ENCODE measurements at regions not wholly inside any gene's neighbourhood (a gene's known extent, or its start where the extent isn't known, plus 50 kb on each side); places are given as distances from the start of the nearest gene placed in this dataset.
"Not testable (repeated sequence)": the region's sequence is repeated elsewhere in the genome, so short reads cannot be mapped to it uniquely, and the experiment has no call there.

- no peak for DNase-seq (ENCODE audit: low spot score)
These were observed 95.9 kb upstream of the SMARCA2 start for GRCh38 chr9:1919229-1919628.

GRCh38 chr9:1920386-1920785, 94.8 kb upstream of the SMARCA2 start:
- no peak for DNase-seq (ENCODE audit: low spot score)

- no peak for DNase-seq (ENCODE audit: low spot score)
These were observed 93.1 kb upstream of the SMARCA2 start for GRCh38 chr9:1922026-1922425.

DNA sequence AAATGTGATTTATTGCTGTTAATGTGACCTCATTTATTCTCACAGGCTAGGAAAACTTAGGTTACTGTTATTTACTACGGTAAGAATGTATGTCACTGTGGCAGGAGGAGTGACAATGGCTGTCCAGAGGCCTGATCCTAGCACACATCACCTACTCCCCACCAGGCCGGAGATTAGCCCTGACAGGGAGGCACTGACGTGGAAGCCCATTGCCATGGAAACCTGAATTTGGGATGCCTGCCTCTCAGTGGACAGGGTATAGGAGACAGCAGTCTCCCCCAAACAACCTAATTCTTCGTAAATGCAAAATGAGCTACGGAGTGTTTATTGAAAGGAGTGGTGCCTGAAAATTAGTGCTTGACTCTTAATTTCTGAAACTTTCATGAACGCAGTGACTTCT, 87.6 kb upstream of the SMARCA2 start:
- DNase-seq (ENCODE audit: low spot score): no peak

DNA sequence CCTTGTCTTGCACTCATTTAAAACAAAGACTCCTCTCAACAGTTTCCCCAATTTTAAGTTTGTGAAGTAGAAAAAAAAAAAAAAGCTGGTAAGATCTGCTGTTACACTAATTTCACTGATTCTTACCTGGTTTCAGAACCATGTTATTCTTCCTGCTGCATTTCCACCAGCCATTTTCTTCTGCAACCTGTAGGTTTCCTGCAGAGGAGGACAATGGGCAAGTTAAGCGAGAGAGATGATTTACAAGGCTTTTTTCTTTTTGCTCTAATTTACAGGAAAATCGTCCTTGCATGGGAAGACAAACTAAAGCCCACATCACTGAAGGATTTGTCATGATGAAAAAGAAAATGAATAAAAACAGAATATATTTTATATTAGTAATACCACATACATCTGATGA, 86.0 kb upstream of the SMARCA2 start:
- no peak for DNase-seq (ENCODE audit: low spot score)

DNA sequence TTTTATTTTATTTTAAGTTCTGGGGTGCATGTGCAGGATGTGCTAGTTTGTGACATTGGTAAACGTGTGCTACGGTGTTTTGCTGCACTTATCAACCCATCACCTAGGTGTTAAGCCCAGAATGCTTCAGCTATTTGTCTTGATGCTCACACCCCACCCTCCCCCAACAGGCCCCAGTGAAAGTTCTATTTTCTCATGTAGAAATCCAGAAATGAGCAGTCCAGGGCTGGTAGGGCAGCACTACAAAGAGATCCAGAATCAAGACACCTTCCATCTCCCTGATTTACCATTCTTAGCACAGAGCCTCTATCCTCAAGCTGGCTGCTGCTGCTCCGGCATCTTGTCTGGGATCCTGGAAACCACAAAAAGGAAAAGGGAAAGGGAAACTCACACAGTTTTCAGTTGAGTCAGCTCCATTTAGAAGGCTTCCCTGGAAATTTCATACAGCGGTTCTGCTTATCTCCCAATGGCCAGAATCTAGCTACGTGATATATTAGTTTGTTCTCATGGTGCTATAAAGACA, 85.4 kb upstream of the SMARCA2 start:
- no peak for DNase-seq (ENCODE audit: low spot score)

DNA sequence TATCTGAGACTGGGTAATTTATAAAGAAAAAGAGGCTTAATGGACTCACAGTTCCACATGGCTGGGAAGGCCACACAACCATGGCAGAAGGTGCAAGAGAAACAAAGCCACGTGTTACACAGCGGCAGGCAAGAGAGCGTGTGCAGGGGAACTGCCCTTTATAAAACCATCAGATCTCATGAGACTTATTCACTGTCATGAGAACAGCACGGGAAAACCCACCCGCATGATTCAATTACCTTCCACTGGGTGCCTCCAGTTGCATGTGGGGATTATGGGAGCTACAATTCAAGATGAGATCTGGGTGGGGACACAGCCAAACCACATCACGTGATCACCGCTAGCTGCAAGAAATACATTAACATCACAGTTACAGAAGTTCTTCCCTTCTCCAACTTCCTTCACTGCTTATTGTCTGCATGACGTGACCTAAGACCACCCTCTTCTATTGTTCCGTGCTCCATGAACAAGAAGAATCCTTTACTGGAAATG, 84.9 kb upstream of the SMARCA2 start:
- DNase-seq (ENCODE audit: low spot score): not testable (repeated sequence)

- DNase-seq (ENCODE audit: low spot score): no peak
These were observed 77.0 kb upstream of the SMARCA2 start for GRCh38 chr9:1938135-1938534.

DNA sequence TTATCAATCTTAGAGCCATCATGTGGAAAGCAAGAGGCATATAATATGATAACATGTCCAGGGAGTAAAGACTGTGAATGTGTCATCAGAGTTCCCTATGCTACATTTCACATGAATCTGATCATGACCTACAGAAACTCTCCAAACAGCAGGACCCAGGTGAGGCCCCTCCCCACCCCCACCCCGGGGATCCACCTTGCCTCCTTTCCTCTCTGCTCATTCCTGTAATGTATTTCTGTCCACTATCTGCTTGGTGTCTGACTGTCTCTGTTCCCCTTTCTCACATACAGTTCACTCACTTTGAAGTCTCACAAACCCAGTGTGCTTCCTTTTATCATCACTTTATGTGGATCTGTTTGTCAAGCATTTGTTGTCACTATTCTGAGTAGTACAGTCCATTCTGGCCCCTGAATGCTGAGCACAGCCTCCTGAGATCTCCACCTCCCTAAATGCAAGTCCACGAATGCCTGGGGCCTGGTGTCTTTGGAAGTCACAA, 76.4 kb upstream of the SMARCA2 start:
- no peak for DNase-seq (ENCODE audit: low spot score)

GRCh38 chr9:1939466-1939865, 75.7 kb upstream of the SMARCA2 start:
- peak; percentile 10 for DNase-seq (ENCODE audit: low spot score)

DNA sequence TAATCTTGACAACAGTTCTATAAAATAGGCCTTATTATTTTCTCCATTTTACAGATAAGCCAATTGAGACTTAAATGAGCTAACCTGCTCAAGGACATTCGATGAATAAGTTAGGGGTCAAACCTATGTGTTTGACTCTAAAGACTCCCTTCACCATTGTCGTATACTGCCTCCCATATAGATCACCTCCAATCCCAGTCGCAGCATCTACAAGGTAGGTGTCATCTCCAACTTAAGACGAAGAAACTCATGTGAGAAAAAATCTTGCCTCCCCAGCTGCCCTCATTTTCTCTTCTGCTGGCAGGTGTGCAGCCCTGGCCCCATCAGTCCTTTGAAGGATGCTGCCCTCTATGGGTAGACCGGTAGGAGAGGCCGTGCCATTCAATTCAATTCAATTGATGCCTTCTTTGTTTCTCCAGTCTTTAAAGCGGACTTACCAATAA, 75.2 kb upstream of the SMARCA2 start:
- DNase-seq (ENCODE audit: low spot score): peak; percentile 59

DNA sequence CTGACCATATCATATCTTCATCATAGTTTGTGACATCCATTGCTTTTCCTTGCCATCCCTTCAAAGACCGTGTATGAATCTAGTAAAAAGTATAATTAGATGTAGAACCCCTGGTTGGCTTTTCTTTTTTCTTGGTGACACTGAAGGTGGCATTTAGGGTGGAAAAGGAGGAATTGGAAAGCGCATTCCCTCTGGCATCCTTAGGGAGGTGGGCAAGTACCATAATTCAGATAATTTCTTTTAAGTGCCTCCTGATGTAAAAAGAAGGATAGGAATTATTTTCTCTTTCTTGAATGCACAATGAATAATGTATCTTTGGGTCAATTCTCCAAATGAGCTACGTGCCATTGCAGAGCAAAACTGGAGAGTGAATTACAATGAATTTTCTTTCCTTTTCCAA, 73.2 kb upstream of the SMARCA2 start:
- no peak for DNase-seq (ENCODE audit: low spot score)

- no peak for DNase-seq (ENCODE audit: low spot score)
These were observed 68.4 kb upstream of the SMARCA2 start for GRCh38 chr9:1946526-1947283.

- no peak for DNase-seq (ENCODE audit: low spot score)
These were observed 67.7 kb upstream of the SMARCA2 start for GRCh38 chr9:1947438-1947837.

DNA sequence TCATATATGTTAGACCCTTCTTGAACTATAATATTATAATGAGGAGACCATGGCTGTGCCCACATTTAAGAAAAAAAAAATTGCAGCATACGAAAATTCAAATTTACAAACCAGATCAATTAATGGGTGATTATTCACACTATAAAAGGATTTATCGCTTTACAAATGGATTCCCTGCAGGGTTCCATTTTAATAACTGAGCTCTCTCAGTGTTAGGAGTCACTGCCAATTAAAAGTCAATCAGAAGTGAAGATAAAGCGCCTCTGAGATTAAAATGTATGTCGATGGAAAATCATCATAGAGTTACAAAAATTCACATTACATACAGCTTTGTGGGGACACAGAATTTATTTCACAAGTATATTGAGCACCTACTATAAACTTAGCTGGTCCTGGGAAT, 66.6 kb upstream of the SMARCA2 start:
- DNase-seq (ENCODE audit: low spot score): no peak

GRCh38 chr9:1951446-1951845, 63.7 kb upstream of the SMARCA2 start:
- no peak for DNase-seq (ENCODE audit: low spot score)

DNA sequence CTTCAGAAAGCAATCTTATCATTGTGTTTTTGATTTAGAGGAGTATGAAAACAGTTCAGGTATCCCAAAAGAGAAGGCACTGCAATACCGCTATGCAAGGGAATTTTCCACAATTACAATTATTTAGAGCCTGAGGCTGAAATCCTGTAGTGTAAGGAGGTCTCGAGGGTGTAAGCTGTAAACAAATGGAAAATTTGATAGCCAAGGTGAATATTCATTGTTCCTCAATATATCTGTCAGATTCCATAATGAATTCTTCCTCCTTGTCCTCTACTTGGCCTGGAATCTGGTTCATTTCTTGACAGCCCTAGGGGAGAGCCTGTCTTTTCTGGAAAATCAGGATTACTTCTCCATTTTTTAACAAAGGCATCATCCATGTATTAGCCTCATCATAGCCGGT, 63.1 kb upstream of the SMARCA2 start:
- DNase-seq (ENCODE audit: low spot score): no peak

GRCh38 chr9:1954238-1954637, 60.9 kb upstream of the SMARCA2 start:
- DNase-seq (ENCODE audit: low spot score): no peak

- no peak for DNase-seq (ENCODE audit: low spot score)
These were observed 58.2 kb upstream of the SMARCA2 start for GRCh38 chr9:1956958-1957357.

GRCh38 chr9:1957856-1958255, 57.3 kb upstream of the SMARCA2 start:
- DNase-seq (ENCODE audit: low spot score): no peak

DNA sequence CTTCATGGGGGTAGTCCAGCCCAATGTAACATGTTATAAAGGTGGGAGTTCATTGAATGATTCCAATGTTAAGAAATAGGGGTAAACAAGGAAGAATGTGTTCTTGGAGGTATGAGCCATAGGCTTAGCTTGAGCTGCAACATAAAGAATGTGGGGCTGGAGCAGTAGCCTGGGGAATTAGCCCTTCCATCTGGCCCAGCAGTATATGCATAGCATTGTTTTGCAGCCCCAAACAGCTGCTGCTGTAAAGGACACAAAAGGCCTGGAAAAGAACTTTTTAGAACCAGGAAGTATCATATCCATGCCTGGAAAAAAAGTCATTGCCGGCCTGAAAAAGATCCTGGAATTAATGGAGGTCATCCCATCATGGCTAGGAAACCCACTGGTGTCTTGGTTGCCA, 55.8 kb upstream of the SMARCA2 start:
- no peak for DNase-seq (ENCODE audit: low spot score)

DNA sequence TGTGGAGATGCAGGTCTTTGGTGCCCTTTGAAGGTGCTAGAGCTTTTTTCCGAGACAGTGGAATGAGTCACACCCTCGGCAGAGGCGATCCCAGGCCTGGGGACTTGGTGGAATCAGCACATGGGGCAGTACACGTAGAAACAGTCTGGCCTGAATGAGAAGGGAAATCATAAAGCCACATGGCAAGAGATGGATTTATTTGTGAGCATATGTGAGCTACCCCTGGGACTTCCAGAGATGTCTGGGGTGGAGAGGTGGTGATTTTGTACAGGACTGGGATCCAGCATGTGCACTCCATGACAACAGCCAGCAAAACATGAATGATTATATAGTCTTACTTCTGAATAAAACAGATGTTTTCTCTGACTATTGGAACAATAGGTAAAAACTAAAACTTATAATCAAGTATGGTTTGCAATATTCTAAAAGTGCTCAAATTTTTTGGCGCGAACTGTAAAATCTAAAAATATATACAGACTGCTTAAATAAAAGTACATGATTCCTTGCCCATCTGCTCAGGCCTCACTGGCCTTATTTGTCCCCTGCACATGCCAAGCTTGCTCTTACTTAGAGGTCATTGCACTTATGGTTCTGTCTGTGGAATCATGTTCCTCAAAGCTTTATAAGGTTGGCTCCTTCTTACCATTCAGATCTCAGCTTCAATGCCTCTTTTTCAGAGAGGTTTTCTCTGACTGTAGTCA, 54.7 kb upstream of the SMARCA2 start:
- no peak for DNase-seq (ENCODE audit: low spot score)

DNA sequence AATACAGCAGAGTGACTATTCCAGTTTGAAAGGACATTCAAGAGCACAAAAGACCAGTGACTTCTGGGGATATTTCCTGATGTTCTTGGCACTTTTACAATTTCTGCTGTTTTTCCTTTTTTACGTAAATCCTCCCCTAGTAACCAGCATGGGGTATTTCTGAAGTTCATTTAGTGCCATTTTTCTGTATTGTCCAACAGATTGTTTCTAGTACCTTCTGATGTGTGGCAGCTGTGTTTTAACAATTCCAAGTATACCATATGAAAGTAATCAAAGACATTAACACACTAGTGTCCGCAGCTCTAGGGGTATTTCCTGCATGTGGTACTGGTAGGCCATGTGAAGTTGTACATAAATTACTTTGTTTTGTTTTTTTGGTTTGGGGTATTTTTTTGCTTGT, 53.0 kb upstream of the SMARCA2 start:
- no peak for DNase-seq (ENCODE audit: low spot score)

Data from germinal center (tissue), 1 donor.